Liver (tissue), 7 donors: ENCODE measurements at regions not wholly inside any gene's neighbourhood (a gene's known extent, or its start where the extent isn't known, plus 50 kb on each side); places are given as distances from the start of the nearest gene placed in this dataset.

Experiments
- DNase-seq: peaks from one replicate; pipeline ENCODE4 v3.0.0-alpha.2; 2017; ENCODE audit warnings: low spot score
- H3K27ac ChIP-seq, 2 donors: one replicate each; pipeline ENCODE4 v1.7.0; 2013; ENCODE audit warnings: inconsistent platforms in 2 of 2, low read length in 2 of 2, control low read depth in 1 of 2, low read depth in 1 of 2, mild to moderate bottlenecking in 1 of 2
- H3K27me3 ChIP-seq, 4 donors: one replicate each; pipeline versions ENCODE4 v1.6.1 to v1.7.0; 2013; ENCODE audit warnings: low read length in 3 of 4, inconsistent platforms in 1 of 4, mild to moderate bottlenecking in 1 of 4, moderate library complexity in 1 of 4; ENCODE audit not compliant: control insufficient read depth in 4 of 4, insufficient read depth in 4 of 4
- H3K36me3 ChIP-seq, 4 donors: one replicate each; pipeline versions ENCODE4 v1.6.1 to v1.7.0; 2013; ENCODE audit warnings: low read length in 3 of 4, mild to moderate bottlenecking in 3 of 4, low read depth in 1 of 4, moderate library complexity in 1 of 4; ENCODE audit not compliant: control insufficient read depth in 4 of 4, insufficient read depth in 3 of 4
- H3K4me1 ChIP-seq, 4 donors: one replicate each; pipeline versions ENCODE4 v1.6.1 to v1.7.0; 2013; ENCODE audit warnings: low read length in 3 of 4, mild to moderate bottlenecking in 3 of 4, moderate library complexity in 1 of 4; ENCODE audit not compliant: control insufficient read depth in 4 of 4, insufficient read depth in 4 of 4
- H3K4me3 ChIP-seq, 3 donors: one replicate each; pipeline versions ENCODE4 v1.6.1 to v1.7.0; 2013; ENCODE audit warnings: low read length in 3 of 3, control low read depth in 1 of 3, low read depth in 1 of 3, mild to moderate bottlenecking in 1 of 3
- H3K9ac ChIP-seq, 2 donors: one replicate each; pipeline ENCODE4 v1.7.0; 2013; ENCODE audit warnings: low read length in 2 of 2, mild to moderate bottlenecking in 2 of 2, moderate library complexity in 2 of 2, control low read depth in 1 of 2, low read depth in 1 of 2
- H3K9me3 ChIP-seq, 4 donors: one replicate each; pipeline versions ENCODE4 v1.6.1 to v1.7.0; 2013; ENCODE audit warnings: low read length in 3 of 4; ENCODE audit not compliant: control insufficient read depth in 4 of 4
- ATF3 ChIP-seq: IDR thresholded peaks from 2 replicates; pipeline ENCODE4 v1.6.1; 2016; ENCODE audit warnings: antibody characterized with exemption
- EGR1 ChIP-seq, 2 donors: IDR thresholded peaks; 2 replicates each; pipeline ENCODE4 v1.6.1; 2016 to 2018; ENCODE audit warnings: antibody characterized with exemption in 2 of 2, low read depth in 2 of 2
- FOXA1 ChIP-seq: IDR thresholded peaks from 2 replicates; pipeline ENCODE4 v1.6.1; 2016; ENCODE audit warnings: antibody characterized with exemption
- FOXA2 ChIP-seq: IDR thresholded peaks from 2 replicates; pipeline ENCODE4 v1.6.1; 2016; ENCODE audit warnings: antibody characterized with exemption
- GABPA ChIP-seq, 2 donors: IDR thresholded peaks in 1 of 2; conservative IDR thresholded peaks in 1 of 2; 2 replicates each; pipeline ENCODE4 v1.6.1; 2016; ENCODE audit warnings: antibody characterized with exemption in 2 of 2, mild to moderate bottlenecking in 1 of 2, moderate library complexity in 1 of 2
- HNF4A ChIP-seq, 2 donors: conservative IDR thresholded peaks; 2 replicates each; pipeline ENCODE4 v1.6.1; 2016; ENCODE audit warnings: antibody characterized with exemption in 2 of 2, mild to moderate bottlenecking in 2 of 2
- HNF4G ChIP-seq: IDR thresholded peaks from 2 replicates; pipeline ENCODE4 v1.6.1; 2016; ENCODE audit warnings: antibody characterized with exemption
- JUND ChIP-seq, 2 donors: IDR thresholded peaks; 2 replicates each; pipeline ENCODE4 v1.6.1; 2016; ENCODE audit warnings: antibody characterized with exemption in 2 of 2
- MAX ChIP-seq: IDR thresholded peaks from 2 replicates; pipeline ENCODE4 v1.6.1; 2016; ENCODE audit warnings: antibody characterized with exemption
- NR2F2 ChIP-seq: IDR thresholded peaks from 2 replicates; pipeline ENCODE4 v1.6.1; 2016; ENCODE audit warnings: antibody characterized with exemption
- RAD21 ChIP-seq, 2 donors: IDR thresholded peaks; 2 replicates each; pipeline ENCODE4 v1.6.1; 2016; ENCODE audit warnings: antibody characterized with exemption in 2 of 2, mild to moderate bottlenecking in 2 of 2
- RXRA ChIP-seq, 2 donors: IDR thresholded peaks; 2 replicates each; pipeline ENCODE4 v1.6.1; 2017 to 2018; ENCODE audit warnings: antibody characterized with exemption in 2 of 2, mild to moderate bottlenecking in 1 of 2
- SP1 ChIP-seq: IDR thresholded peaks from 2 replicates; pipeline ENCODE4 v1.6.1; 2018; ENCODE audit warnings: antibody characterized with exemption, mild to moderate bottlenecking
- TAF1 ChIP-seq: conservative IDR thresholded peaks from 2 replicates; pipeline ENCODE4 v1.6.1; 2016; ENCODE audit warnings: antibody characterized with exemption, mild to moderate bottlenecking
- YY1 ChIP-seq: IDR thresholded peaks from 2 replicates; pipeline ENCODE4 v1.6.1; 2016; ENCODE audit warnings: antibody characterized with exemption, mild to moderate bottlenecking
- WGBS: extraction: QIAGEN DNeasy Blood & Tissue Kit; methylation state at CpG from one replicate; pipeline ENCODE4 v1.1.7; 2013; 5-methylcytosine and 5-hydroxymethylcytosine counted together
- TF ChIP-seq, protein P1 (sequence below): IDR thresholded peaks from 2 replicates; pipeline ENCODE4 v1.6.1; 2016; ENCODE audit warnings: antibody characterized with exemption, mild to moderate bottlenecking
- TF ChIP-seq, protein P2 (sequence below): IDR thresholded peaks from 2 replicates; pipeline ENCODE4 v1.6.1; 2016; ENCODE audit warnings: antibody characterized with exemption
- donor health status: healthy.
- donor health status: healthy.
- donor health status: healthy.
- donor health status: healthy.

- Histone ChIP-seq H3K4me3 (no peak overlapping the region), H3K36me3 (no peaks in the 10 kb centered on the region), H3K4me1 (no peaks in the 10 kb centered on the region), H3K9ac (no peak overlapping the region), H3K27ac (no peak overlapping the region), H3K9me3 (no peaks in the 10 kb centered on the region), H3K27me3 (no peaks in the 10 kb centered on the region)
- 30% methylated on average over 7 of the region's 7 CpGs for WGBS
- TF ChIP-seq ATF3 (no peak), FOXA2 (no peak), JUND (IDR thresholded peaks at IDR 0.05) (no peak), GABPA (IDR thresholded peaks at IDR 0.05 in 1 of 2, conservative IDR thresholded peaks at IDR 0.05 in 1 of 2) (no peak), NR2F2 (no peak)
- peak; percentile 57 for DNase-seq
These were observed 221.6 kb downstream of the LPIN1 start for GRCh38 chr2:11967946-11968465.

DNA sequence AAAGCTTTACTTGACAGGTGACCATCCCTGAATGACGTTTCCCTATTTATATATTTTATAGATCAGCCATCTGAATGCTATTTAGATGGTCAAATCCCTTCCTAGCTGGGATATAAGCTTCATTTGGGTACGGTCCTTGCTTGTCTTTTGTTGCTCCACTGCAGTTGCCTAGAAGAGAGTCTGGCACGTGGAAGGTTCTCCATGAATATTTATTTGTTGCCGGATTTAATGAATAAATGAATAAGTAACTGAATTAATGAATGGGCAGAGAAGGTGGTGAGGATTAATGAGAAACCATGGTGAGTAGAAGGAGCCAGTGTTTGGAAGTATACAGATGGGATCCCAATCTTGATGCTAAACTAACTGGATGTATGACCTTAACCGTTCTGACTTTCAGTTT lies 222.1 kb downstream of the LPIN1 start:
- no peak overlapping the region for H3K27ac ChIP-seq
- H3K4me3 ChIP-seq: no peak overlapping the region
- TF ChIP-seq RAD21 (IDR thresholded peaks at IDR 0.05): no peak
- TF ChIP-seq EGR1 (IDR thresholded peaks at IDR 0.05; ENCODE audit: low read depth in 2 of 2): no peak
- no peak for TF ChIP-seq HNF4A (conservative IDR thresholded peaks at IDR 0.05)
- no peaks in the 10 kb centered on the region for H3K36me3 ChIP-seq
- no peak overlapping the region for H3K9ac ChIP-seq
- 81% methylated on average over 5 of the region's 5 CpGs for WGBS
- H3K4me1 ChIP-seq: no peaks in the 10 kb centered on the region
- no peak for DNase-seq
- H3K9me3 ChIP-seq: peaks cover 0 to under 1% (median under 1%) of the 10 kb centered on the region in 4 donors
- no peaks in the 10 kb centered on the region for H3K27me3 ChIP-seq

- Histone ChIP-seq H3K4me3 (no peak overlapping the region), H3K9me3 (peaks cover 0 to 3% (median 1%) of the 10 kb centered on the region in 4 donors), H3K27ac (no peak overlapping the region), H3K9ac (no peak overlapping the region), H3K36me3 (no peaks in the 10 kb centered on the region), H3K4me1 (no peaks in the 10 kb centered on the region), H3K27me3 (no peaks in the 10 kb centered on the region)
- TF ChIP-seq RAD21 (IDR thresholded peaks at IDR 0.05) (no peak), SP1 (no peak), FOXA1 (no peak), NR2F2 (no peak), RXRA (IDR thresholded peaks at IDR 0.05) (no peak)
- DNase-seq: no peak
- 81% methylated on average over 1 of the region's 1 CpG for WGBS
These were observed 223.3 kb downstream of the LPIN1 start for GRCh38 chr2:11969774-11970173.

GRCh38 chr2:11974573-11974972 lies 228.1 kb downstream of the LPIN1 start:
- Histone ChIP-seq H3K27ac (no peak overlapping the region), H3K9me3 (peaks cover 2 to 3% (median 2%) of the 10 kb centered on the region in 4 donors), H3K27me3 (no peaks in the 10 kb centered on the region), H3K9ac (no peak overlapping the region), H3K36me3 (no peaks in the 10 kb centered on the region), H3K4me1 (no peaks in the 10 kb centered on the region), H3K4me3 (no peak overlapping the region)
- DNase-seq: no peak
- 43% methylated on average over 1 of the region's 1 CpG for WGBS
- TF ChIP-seq RXRA (IDR thresholded peaks at IDR 0.05): no peak
- no peak for TF ChIP-seq YY1
- no peak for TF ChIP-seq JUND (IDR thresholded peaks at IDR 0.05)
- TF ChIP-seq TAF1: no peak
- no peak for TF ChIP-seq SP1
- TF ChIP-seq ATF3: no peak
- no peak for TF ChIP-seq HNF4A (conservative IDR thresholded peaks at IDR 0.05)
- no peak for TF ChIP-seq FOXA2
- TF ChIP-seq, protein P1, sequence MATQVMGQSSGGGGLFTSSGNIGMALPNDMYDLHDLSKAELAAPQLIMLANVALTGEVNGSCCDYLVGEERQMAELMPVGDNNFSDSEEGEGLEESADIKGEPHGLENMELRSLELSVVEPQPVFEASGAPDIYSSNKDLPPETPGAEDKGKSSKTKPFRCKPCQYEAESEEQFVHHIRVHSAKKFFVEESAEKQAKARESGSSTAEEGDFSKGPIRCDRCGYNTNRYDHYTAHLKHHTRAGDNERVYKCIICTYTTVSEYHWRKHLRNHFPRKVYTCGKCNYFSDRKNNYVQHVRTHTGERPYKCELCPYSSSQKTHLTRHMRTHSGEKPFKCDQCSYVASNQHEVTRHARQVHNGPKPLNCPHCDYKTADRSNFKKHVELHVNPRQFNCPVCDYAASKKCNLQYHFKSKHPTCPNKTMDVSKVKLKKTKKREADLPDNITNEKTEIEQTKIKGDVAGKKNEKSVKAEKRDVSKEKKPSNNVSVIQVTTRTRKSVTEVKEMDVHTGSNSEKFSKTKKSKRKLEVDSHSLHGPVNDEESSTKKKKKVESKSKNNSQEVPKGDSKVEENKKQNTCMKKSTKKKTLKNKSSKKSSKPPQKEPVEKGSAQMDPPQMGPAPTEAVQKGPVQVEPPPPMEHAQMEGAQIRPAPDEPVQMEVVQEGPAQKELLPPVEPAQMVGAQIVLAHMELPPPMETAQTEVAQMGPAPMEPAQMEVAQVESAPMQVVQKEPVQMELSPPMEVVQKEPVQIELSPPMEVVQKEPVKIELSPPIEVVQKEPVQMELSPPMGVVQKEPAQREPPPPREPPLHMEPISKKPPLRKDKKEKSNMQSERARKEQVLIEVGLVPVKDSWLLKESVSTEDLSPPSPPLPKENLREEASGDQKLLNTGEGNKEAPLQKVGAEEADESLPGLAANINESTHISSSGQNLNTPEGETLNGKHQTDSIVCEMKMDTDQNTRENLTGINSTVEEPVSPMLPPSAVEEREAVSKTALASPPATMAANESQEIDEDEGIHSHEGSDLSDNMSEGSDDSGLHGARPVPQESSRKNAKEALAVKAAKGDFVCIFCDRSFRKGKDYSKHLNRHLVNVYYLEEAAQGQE: no peak
- TF ChIP-seq MAX: no peak
- TF ChIP-seq FOXA1: no peak
- TF ChIP-seq, protein P2, sequence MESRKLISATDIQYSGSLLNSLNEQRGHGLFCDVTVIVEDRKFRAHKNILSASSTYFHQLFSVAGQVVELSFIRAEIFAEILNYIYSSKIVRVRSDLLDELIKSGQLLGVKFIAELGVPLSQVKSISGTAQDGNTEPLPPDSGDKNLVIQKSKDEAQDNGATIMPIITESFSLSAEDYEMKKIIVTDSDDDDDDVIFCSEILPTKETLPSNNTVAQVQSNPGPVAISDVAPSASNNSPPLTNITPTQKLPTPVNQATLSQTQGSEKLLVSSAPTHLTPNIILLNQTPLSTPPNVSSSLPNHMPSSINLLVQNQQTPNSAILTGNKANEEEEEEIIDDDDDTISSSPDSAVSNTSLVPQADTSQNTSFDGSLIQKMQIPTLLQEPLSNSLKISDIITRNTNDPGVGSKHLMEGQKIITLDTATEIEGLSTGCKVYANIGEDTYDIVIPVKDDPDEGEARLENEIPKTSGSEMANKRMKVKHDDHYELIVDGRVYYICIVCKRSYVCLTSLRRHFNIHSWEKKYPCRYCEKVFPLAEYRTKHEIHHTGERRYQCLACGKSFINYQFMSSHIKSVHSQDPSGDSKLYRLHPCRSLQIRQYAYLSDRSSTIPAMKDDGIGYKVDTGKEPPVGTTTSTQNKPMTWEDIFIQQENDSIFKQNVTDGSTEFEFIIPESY: no peak
- TF ChIP-seq HNF4G: no peak
- no peak for TF ChIP-seq NR2F2
